ENCODE measurements at regions not wholly inside any gene's neighbourhood (a gene's known extent, or its start where the extent isn't known, plus 50 kb on each side); places are given as distances from the start of the nearest gene placed in this dataset.

DNA sequence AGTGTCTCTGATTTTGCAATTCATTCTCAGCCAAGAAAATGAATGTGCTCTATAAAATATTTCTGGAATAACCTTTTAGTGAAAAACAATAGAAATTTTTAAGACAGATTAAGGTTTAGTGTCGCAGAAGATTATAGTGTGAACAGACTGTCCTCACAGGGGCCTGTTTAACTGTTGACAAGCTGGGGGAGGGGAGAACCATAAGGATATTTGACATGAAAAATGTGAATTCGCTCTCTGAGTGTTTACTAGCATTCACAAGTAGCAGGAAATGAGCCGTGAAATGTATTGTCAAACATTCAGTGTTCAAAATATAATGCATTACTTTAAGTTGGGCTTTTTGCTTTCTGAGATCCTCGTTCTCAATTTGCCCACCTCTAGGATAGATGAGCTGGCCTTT, 134.8 kb upstream of the TSHZ2 start:
- H3K4me2 ChIP-seq (ENCODE audit: low read depth, low read length) = no peak overlapping the region
- no peak overlapping the region for H2AFZ ChIP-seq (ENCODE audit: low read length)
- no peaks in the 10 kb centered on the region for H3K27me3 ChIP-seq (replicated peaks; ENCODE audit: insufficient read depth, low read length)
- H3K27ac ChIP-seq (ENCODE audit: low read length) = no peak overlapping the region
- no peaks in the 10 kb centered on the region for H3K79me2 ChIP-seq (ENCODE audit: low read length)
- no peak overlapping the region for H3K9ac ChIP-seq (ENCODE audit: low read length)
- no peak for DNase-seq
- H3K4me3 ChIP-seq (ENCODE audit: low read length) = no peak overlapping the region
- no peaks in the 10 kb centered on the region for H3K36me3 ChIP-seq (replicated peaks; ENCODE audit: insufficient read depth, low read length)
- TF ChIP-seq CTCF (IDR thresholded peaks at IDR 0.05; ENCODE audit: low read length) (no peak), EZH2 (optimal IDR thresholded peaks at IDR 0.05; ENCODE audit: low read depth, low read length) (no peak), EZH2phosphoT487 (IDR thresholded peaks at IDR 0.05; ENCODE audit: low read length) (no peak)
- no peaks in the 10 kb centered on the region for H3F3A ChIP-seq (ENCODE audit: insufficient read depth, low read length)
- H3K4me1 ChIP-seq (ENCODE audit: low read length) = no peaks in the 10 kb centered on the region
- no peaks in the 10 kb centered on the region for H3K9me2 ChIP-seq (replicated peaks; ENCODE audit: insufficient read depth, low read length)
- H4K20me1 ChIP-seq (ENCODE audit: insufficient read depth, low read length) = no peaks in the 10 kb centered on the region
- no peaks in the 10 kb centered on the region for H3K9me3 ChIP-seq (replicated peaks; ENCODE audit: insufficient read depth, low read length)

DNA sequence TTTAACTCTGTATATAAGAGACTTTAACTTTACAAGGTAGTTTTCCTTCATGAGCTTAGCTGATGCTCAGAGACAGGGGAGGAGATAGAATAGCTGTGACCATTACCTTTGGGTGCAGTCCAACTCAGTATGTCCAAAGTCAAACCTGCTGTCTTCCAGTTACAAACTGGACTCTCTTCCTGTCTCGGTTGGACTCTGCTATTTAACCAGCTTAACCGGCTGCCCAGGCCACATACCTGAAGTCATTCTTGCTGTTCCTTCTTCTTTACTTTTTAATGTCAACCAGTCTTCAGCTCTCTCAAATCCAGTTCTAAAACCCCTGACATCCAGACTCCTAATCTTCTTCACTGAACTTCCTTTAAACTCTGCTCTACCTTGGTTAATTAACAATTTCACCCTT, 138.3 kb upstream of the TSHZ2 start:
- no peak overlapping the region for H3K4me2 ChIP-seq (ENCODE audit: low read depth, low read length)
- H3K9me2 ChIP-seq (replicated peaks; ENCODE audit: insufficient read depth, low read length) = no peaks in the 10 kb centered on the region
- H3K9me3 ChIP-seq (replicated peaks; ENCODE audit: insufficient read depth, low read length) = no peaks in the 10 kb centered on the region
- TF ChIP-seq EZH2phosphoT487 (IDR thresholded peaks at IDR 0.05; ENCODE audit: low read length) (no peak), EZH2 (optimal IDR thresholded peaks at IDR 0.05; ENCODE audit: low read depth, low read length) (no peak)
- no peak overlapping the region for H3K9ac ChIP-seq (ENCODE audit: low read length)
- no peak for DNase-seq
- no peaks in the 10 kb centered on the region for H3F3A ChIP-seq (ENCODE audit: insufficient read depth, low read length)
- no peaks in the 10 kb centered on the region for H4K20me1 ChIP-seq (ENCODE audit: insufficient read depth, low read length)
- H3K27ac ChIP-seq (ENCODE audit: low read length) = no peak overlapping the region
- H3K27me3 ChIP-seq (replicated peaks; ENCODE audit: insufficient read depth, low read length) = no peaks in the 10 kb centered on the region
- no peak overlapping the region for H3K4me3 ChIP-seq (ENCODE audit: low read length)
- no peaks in the 10 kb centered on the region for H3K36me3 ChIP-seq (replicated peaks; ENCODE audit: insufficient read depth, low read length)
- no peaks in the 10 kb centered on the region for H3K4me1 ChIP-seq (ENCODE audit: low read length)
- H2AFZ ChIP-seq (ENCODE audit: low read length) = no peak overlapping the region
- H3K79me2 ChIP-seq (ENCODE audit: low read length) = no peaks in the 10 kb centered on the region

DNA sequence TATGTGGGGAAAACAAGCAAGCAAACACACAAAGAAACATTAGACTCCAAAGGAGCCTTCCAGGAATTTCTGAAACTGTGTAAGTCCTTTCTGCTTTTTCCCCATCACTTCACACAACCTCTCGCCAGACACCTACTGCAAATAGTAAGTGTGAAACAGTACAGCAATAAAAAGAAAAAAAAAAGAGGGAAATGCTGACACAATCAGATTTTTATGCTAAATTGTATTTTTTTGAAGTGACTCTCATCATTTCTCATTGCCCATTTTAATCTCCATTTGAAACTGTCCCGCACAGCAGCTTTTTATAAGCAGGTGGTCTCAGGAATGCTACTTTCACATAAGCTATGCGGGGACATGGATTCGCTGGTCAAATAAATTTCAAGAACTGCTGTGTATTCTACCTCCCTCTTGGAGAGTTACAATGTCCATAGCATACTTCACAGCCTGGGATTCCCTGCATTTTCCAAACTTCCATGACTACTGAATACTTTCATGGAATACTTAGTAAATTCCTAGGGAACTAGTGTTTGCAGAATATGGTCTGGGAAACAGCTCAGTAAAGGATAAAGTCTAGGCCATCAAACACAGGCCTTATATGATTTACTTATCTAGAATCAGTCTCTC, 139.9 kb upstream of the TSHZ2 start:
- no peaks in the 10 kb centered on the region for H3K9me2 ChIP-seq (replicated peaks; ENCODE audit: insufficient read depth, low read length)
- H3F3A ChIP-seq (ENCODE audit: insufficient read depth, low read length) = no peaks in the 10 kb centered on the region
- TF ChIP-seq EZH2phosphoT487 (IDR thresholded peaks at IDR 0.05; ENCODE audit: low read length) = no peak
- TF ChIP-seq CTCF (IDR thresholded peaks at IDR 0.05; ENCODE audit: low read length) = no peak
- no peak overlapping the region for H3K27ac ChIP-seq (ENCODE audit: low read length)
- no peak overlapping the region for H2AFZ ChIP-seq (ENCODE audit: low read length)
- no peaks in the 10 kb centered on the region for H3K9me3 ChIP-seq (replicated peaks; ENCODE audit: insufficient read depth, low read length)
- H3K27me3 ChIP-seq (replicated peaks; ENCODE audit: insufficient read depth, low read length) = no peaks in the 10 kb centered on the region
- H3K79me2 ChIP-seq (ENCODE audit: low read length) = no peaks in the 10 kb centered on the region
- no peak for DNase-seq
- no peaks in the 10 kb centered on the region for H4K20me1 ChIP-seq (ENCODE audit: insufficient read depth, low read length)
- no peaks in the 10 kb centered on the region for H3K36me3 ChIP-seq (replicated peaks; ENCODE audit: insufficient read depth, low read length)
- H3K4me1 ChIP-seq (ENCODE audit: low read length) = no peaks in the 10 kb centered on the region
- no peak overlapping the region for H3K9ac ChIP-seq (ENCODE audit: low read length)
- no peak overlapping the region for H3K4me2 ChIP-seq (ENCODE audit: low read depth, low read length)
- no peak overlapping the region for H3K4me3 ChIP-seq (ENCODE audit: low read length)

- no peaks in the 10 kb centered on the region for H3K4me1 ChIP-seq (ENCODE audit: low read length)
- H3K36me3 ChIP-seq (replicated peaks; ENCODE audit: insufficient read depth, low read length) = no peaks in the 10 kb centered on the region
- no peaks in the 10 kb centered on the region for H3K27me3 ChIP-seq (replicated peaks; ENCODE audit: insufficient read depth, low read length)
- no peak overlapping the region for H3K4me3 ChIP-seq (ENCODE audit: low read length)
- H2AFZ ChIP-seq (ENCODE audit: low read length) = no peak overlapping the region
- no peak overlapping the region for H3K4me2 ChIP-seq (ENCODE audit: low read depth, low read length)
- no peaks in the 10 kb centered on the region for H3K9me3 ChIP-seq (replicated peaks; ENCODE audit: insufficient read depth, low read length)
- DNase-seq = no peak
- no peaks in the 10 kb centered on the region for H3K9me2 ChIP-seq (replicated peaks; ENCODE audit: insufficient read depth, low read length)
- H4K20me1 ChIP-seq (ENCODE audit: insufficient read depth, low read length) = no peaks in the 10 kb centered on the region
- TF ChIP-seq CTCF (IDR thresholded peaks at IDR 0.05; ENCODE audit: low read length) = no peak
- H3K27ac ChIP-seq (ENCODE audit: low read length) = no peak overlapping the region
- no peak overlapping the region for H3K9ac ChIP-seq (ENCODE audit: low read length)
- H3F3A ChIP-seq (ENCODE audit: insufficient read depth, low read length) = no peaks in the 10 kb centered on the region
- H3K79me2 ChIP-seq (ENCODE audit: low read length) = no peaks in the 10 kb centered on the region
These were observed 141.6 kb upstream of the TSHZ2 start for GRCh38 chr20:52830598-52830997.

All from MM.1S (cell line).